ENCODE measurements at regions not wholly inside any gene's neighbourhood (a gene's known extent, or its start where the extent isn't known, plus 50 kb on each side); places are given as distances from the start of the nearest gene placed in this dataset.

DNA sequence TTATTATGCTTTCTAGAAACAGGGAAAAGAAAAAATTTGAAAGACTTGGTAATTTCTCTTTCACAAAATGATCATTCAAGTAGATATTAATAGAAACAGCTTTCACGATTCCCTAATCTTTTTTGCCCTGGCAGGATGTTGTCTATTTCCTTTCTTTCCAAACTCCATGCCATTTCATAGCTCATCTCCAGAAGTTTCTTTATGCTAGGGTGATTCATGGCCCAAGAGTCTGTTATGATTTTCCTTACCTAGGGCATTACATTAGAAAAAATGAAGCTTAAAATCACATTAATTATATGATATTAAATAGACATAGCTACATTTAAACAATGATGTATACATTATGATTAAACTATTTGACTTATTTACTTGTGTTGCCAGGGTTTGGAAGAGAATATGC lies 762.1 kb downstream of the LTN1 start:
- Histone ChIP-seq H3K4me3 (ENCODE audit: low read depth, low read length, poor library complexity, severe bottlenecking) (no peak overlapping the region), H3K27me3 (replicated peaks; ENCODE audit: insufficient read depth, low read depth, low read length, poor library complexity) (no peaks in the 10 kb centered on the region), H3K27ac (ENCODE audit: low read depth, low read length, poor library complexity, severe bottlenecking) (no peak overlapping the region), H3K4me1 (ENCODE audit: insufficient read depth, low read length, poor library complexity, severe bottlenecking) (no peaks in the 10 kb centered on the region), H3K9me3 (ENCODE audit: low read depth, low read length, poor library complexity, severe bottlenecking) (no peaks in the 10 kb centered on the region), H3K36me3 (ENCODE audit: insufficient read depth, low read length, poor library complexity, severe bottlenecking) (no peaks in the 10 kb centered on the region)
- intact Hi-C loops (cut with micrococcal nuclease; ENCODE audit: unreplicated experiment): no loop called here
- ChIA-PET POLR2A (ENCODE audit: low non-redundant PET) (no interaction called here), CTCF (no interaction called here)
- DNase-seq (ENCODE audit: low spot score): no peak
- TF ChIP-seq, protein P1, sequence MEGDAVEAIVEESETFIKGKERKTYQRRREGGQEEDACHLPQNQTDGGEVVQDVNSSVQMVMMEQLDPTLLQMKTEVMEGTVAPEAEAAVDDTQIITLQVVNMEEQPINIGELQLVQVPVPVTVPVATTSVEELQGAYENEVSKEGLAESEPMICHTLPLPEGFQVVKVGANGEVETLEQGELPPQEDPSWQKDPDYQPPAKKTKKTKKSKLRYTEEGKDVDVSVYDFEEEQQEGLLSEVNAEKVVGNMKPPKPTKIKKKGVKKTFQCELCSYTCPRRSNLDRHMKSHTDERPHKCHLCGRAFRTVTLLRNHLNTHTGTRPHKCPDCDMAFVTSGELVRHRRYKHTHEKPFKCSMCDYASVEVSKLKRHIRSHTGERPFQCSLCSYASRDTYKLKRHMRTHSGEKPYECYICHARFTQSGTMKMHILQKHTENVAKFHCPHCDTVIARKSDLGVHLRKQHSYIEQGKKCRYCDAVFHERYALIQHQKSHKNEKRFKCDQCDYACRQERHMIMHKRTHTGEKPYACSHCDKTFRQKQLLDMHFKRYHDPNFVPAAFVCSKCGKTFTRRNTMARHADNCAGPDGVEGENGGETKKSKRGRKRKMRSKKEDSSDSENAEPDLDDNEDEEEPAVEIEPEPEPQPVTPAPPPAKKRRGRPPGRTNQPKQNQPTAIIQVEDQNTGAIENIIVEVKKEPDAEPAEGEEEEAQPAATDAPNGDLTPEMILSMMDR (conservative IDR thresholded peaks at IDR 0.05; ENCODE audit: low read depth, low read length): no peak
- TF ChIP-seq EZH2 (IDR thresholded peaks at IDR 0.05; ENCODE audit: borderline replicate concordance, low read depth, low read length, poor library complexity, severe bottlenecking): no peak
- no TSS peak for BruUV-seq (replicated peaks)

DNA sequence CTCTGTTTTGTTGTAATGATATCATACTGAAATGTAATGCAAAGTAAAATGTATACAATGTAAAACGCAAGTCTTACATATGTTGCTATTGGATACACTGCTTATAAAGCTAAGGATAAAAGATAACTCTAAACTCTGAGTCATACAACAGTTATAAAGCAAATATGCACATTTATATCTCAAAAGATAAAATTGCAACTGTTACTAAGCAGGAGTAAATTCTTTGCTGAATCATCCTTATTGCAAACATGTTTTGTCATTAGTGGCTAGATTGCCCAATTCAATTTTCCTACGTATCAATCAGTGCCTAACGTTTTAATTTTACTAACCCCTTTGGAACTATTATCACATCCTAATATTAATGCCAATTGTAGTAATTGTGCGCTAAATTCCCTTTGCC lies 762.9 kb downstream of the LTN1 start:
- POLR2A ChIA-PET (ENCODE audit: low non-redundant PET): no interaction called here
- Histone ChIP-seq H3K4me3 (ENCODE audit: low read depth, low read length, poor library complexity, severe bottlenecking) (no peak overlapping the region), H3K4me1 (ENCODE audit: insufficient read depth, low read length, poor library complexity, severe bottlenecking) (no peaks in the 10 kb centered on the region), H3K27me3 (replicated peaks; ENCODE audit: insufficient read depth, low read depth, low read length, poor library complexity) (no peaks in the 10 kb centered on the region), H3K36me3 (ENCODE audit: insufficient read depth, low read length, poor library complexity, severe bottlenecking) (no peaks in the 10 kb centered on the region), H3K27ac (ENCODE audit: low read depth, low read length, poor library complexity, severe bottlenecking) (no peak overlapping the region), H3K9me3 (ENCODE audit: low read depth, low read length, poor library complexity, severe bottlenecking) (no peaks in the 10 kb centered on the region)
- CTCF ChIA-PET: no interaction called here
- intact Hi-C loops (cut with micrococcal nuclease; ENCODE audit: unreplicated experiment): no loop called here
- BruUV-seq (replicated peaks): no TSS peak
- TF ChIP-seq, protein P1 (conservative IDR thresholded peaks at IDR 0.05; ENCODE audit: low read depth, low read length): no peak
- TF ChIP-seq EZH2 (IDR thresholded peaks at IDR 0.05; ENCODE audit: borderline replicate concordance, low read depth, low read length, poor library complexity, severe bottlenecking): no peak
- DNase-seq (ENCODE audit: low spot score): no peak

DNA sequence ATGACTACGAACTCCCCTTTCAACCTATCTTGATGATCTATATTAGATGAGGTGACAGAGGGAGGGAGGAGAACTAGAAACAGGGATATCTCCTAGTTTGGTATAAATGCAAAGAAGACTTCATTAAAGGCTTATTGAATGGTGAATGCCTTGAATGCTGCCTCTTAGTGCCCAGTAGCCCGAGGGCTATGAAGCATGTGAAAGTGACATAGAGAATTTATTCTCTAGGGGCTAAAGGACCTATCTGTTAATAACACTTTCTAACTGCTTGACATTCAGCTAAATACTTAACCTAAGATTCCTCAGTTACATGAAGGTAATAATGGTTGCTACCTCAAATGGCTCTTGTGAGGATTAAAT lies 764.1 kb downstream of the LTN1 start:
- Histone ChIP-seq H3K4me1 (ENCODE audit: insufficient read depth, low read length, poor library complexity, severe bottlenecking) (no peaks in the 10 kb centered on the region), H3K27ac (ENCODE audit: low read depth, low read length, poor library complexity, severe bottlenecking) (no peak overlapping the region), H3K4me3 (ENCODE audit: low read depth, low read length, poor library complexity, severe bottlenecking) (no peak overlapping the region), H3K9me3 (ENCODE audit: low read depth, low read length, poor library complexity, severe bottlenecking) (no peaks in the 10 kb centered on the region), H3K27me3 (replicated peaks; ENCODE audit: insufficient read depth, low read depth, low read length, poor library complexity) (no peaks in the 10 kb centered on the region), H3K36me3 (ENCODE audit: insufficient read depth, low read length, poor library complexity, severe bottlenecking) (no peaks in the 10 kb centered on the region)
- TF ChIP-seq, protein P1 (conservative IDR thresholded peaks at IDR 0.05; ENCODE audit: low read depth, low read length): no peak
- no peak for TF ChIP-seq EZH2 (IDR thresholded peaks at IDR 0.05; ENCODE audit: borderline replicate concordance, low read depth, low read length, poor library complexity, severe bottlenecking)
- intact Hi-C loops (cut with micrococcal nuclease; ENCODE audit: unreplicated experiment): no loop called here
- POLR2A ChIA-PET (ENCODE audit: low non-redundant PET): no interaction called here
- CTCF ChIA-PET: no interaction called here
- BruUV-seq (replicated peaks): no TSS peak
- DNase-seq (ENCODE audit: low spot score): no peak

Data from A673 (cell line).